ENCODE measurements at regions not wholly inside any gene's neighbourhood (a gene's known extent, or its start where the extent isn't known, plus 50 kb on each side); places are given as distances from the start of the nearest gene placed in this dataset.

- TF ChIP-seq ZBTB49 (CRISPR knock-in tag; IDR thresholded peaks at IDR 0.05; ENCODE audit: borderline replicate concordance) (no peak), ZNF41 (CRISPR knock-in tag; conservative IDR thresholded peaks at IDR 0.05) (no peak), ZNF507 (tag; conservative IDR thresholded peaks at IDR 0.05) (no peak)
- TF ChIP-seq, protein P1, sequence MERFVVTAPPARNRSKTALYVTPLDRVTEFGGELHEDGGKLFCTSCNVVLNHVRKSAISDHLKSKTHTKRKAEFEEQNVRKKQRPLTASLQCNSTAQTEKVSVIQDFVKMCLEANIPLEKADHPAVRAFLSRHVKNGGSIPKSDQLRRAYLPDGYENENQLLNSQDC (CRISPR knock-in tag; IDR thresholded peaks at IDR 0.05) = no peak
Observed at GRCh38 chr16:13742928-13743327, 177.0 kb upstream of the ERCC4 start (continued).

DNA sequence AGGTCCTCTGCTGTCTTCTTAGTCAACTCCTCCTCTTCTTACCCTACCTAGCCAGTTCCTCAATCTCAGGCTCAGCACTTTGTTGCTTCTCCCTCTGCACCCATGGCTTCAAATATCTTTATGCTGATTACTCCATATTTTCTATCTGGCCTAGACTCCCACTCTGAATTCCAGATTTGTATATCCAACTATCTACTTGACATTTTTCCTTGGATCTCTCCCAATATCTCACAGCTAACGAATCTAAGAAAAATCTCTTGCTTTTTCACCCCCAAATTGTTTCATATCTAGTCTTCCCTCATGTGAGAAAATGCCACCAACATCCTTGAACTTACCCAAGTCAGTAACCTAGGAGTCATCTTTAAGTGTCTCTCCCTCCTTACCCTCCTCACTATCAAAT is 176.4 kb upstream of the ERCC4 start:
- H3K79me2 ChIP-seq (ENCODE audit: control insufficient read depth, insufficient read depth, low read length) = no peaks in the 10 kb centered on the region
- POLR2A ChIA-PET = interaction anchor here (1.1 kb wide), 1 partner anchor 10 kb away, joined by 3 read pairs; no protein-coding TSS in a partner anchor
- intact Hi-C loops (cut with micrococcal nuclease) (no loop called here), in situ Hi-C loops (cut with MboI) (no loop called here)
- no peak for DNase-seq (ENCODE audit: extremely low read depth in 1 of 4, low spot score in 3 of 4)
- H3K9ac ChIP-seq (ENCODE audit: insufficient read depth in 1 of 2, low read depth in 2 of 2, low read length in 2 of 2) = no peak overlapping the region
- ATAC-seq = no peak
- no TSS peak for BruUV-seq (replicated peaks)
- H3K27ac ChIP-seq (ENCODE audit: extremely low read depth, low read depth, low read length) = no peak overlapping the region
- peaks cover 0 to 6% of the 10 kb centered on the region in 2 experiments; a peak in 2 of 5 replicates for H3K27me3 ChIP-seq (ENCODE audit: control insufficient read depth in 2 of 2, insufficient read depth in 2 of 2, low read length in 2 of 2)
- H3K4me1 ChIP-seq (replicated peaks in 1 of 2; ENCODE audit: control insufficient read depth in 2 of 2, insufficient read depth in 2 of 2, low read length in 2 of 2) = no peaks in the 10 kb centered on the region
- no peaks in the 10 kb centered on the region; the same call in 1 of the 2 replicates for H3K9me3 ChIP-seq (replicated peaks; ENCODE audit: control insufficient read depth, insufficient read depth, low read depth, low read length)
- CTCF ChIA-PET (ENCODE audit: low intra/inter-chr PET ratio) = no interaction called here
- no peaks in the 10 kb centered on the region for H3K9me1 ChIP-seq (ENCODE audit: control insufficient read depth, insufficient read depth, low read length)
- H4K20me1 ChIP-seq (replicated peaks; ENCODE audit: control insufficient read depth, insufficient read depth, low read length) = no peaks in the 10 kb centered on the region
- no peak for FAIRE-seq
- H3K4me2 ChIP-seq (ENCODE audit: insufficient read depth, low read length) = no peak overlapping the region
- H3K4me3 ChIP-seq = no peak overlapping the region
- no peak overlapping the region for H2AFZ ChIP-seq (ENCODE audit: low read depth, low read length)
- 0% methylated on average over 1 of the region's 1 CpG for WGBS (ENCODE audit: insufficient coverage, low coverage, missing lambda C conversion rate)
- H3K36me3 ChIP-seq (ENCODE audit: control insufficient read depth, insufficient read depth, low read length) = no peaks in the 10 kb centered on the region
- no peak for TF ChIP-seq ZNF282 (CRISPR knock-in tag; IDR thresholded peaks at IDR 0.05)
- no peak for TF ChIP-seq HNRNPLL (IDR thresholded peaks at IDR 0.05; ENCODE audit: low read depth, low read length, poor library complexity, severe bottlenecking)
- TF ChIP-seq ARID4B (CRISPR knock-in tag; IDR thresholded peaks at IDR 0.05) = no peak
- TF ChIP-seq MAFF (IDR thresholded peaks at IDR 0.05; ENCODE audit: low read length) = no peak
- TF ChIP-seq SMARCA5 (IDR thresholded peaks at IDR 0.05) = no peak
